ENCODE measurements at regions not wholly inside any gene's neighbourhood (a gene's known extent, or its start where the extent isn't known, plus 50 kb on each side); places are given as distances from the start of the nearest gene placed in this dataset.

- Mint-ChIP-seq H3K27ac (no peak overlapping the region), H3K4me1 (no peaks in the 10 kb centered on the region), H3K27me3 (ENCODE audit: insufficient read depth) (peaks cover 11% of the 10 kb centered on the region), H3K4me3 (no peak overlapping the region), H3K36me3 (ENCODE audit: low read depth) (no peaks in the 10 kb centered on the region), H3K9me3 (peaks cover 39% of the 10 kb centered on the region)
- H3K27ac ChIP-seq (ENCODE audit: low read depth, low read length): no peak overlapping the region
- no peak for TF ChIP-seq CTCF (conservative IDR thresholded peaks at IDR 0.05)
- no peaks in the 10 kb centered on the region for H3K4me1 ChIP-seq (ENCODE audit: control insufficient read depth, insufficient read depth, low read length)
- H3K9ac ChIP-seq (ENCODE audit: extremely low read depth, low read length, poor library complexity, severe bottlenecking): no peak overlapping the region
- 91 to 93% methylated on average over 10 to 12 of the region's 12 CpGs for WGBS, 2 experiments (ENCODE audit: insufficient coverage in 1 of 2, insufficient read length in 1 of 2)
- no peak for DNase-seq
- no peak overlapping the region for H3K4me3 ChIP-seq (ENCODE audit: low read length)
- peaks cover 8% of the 10 kb centered on the region for H3K9me3 ChIP-seq (ENCODE audit: control insufficient read depth, low read length)
- no peaks in the 10 kb centered on the region for H3K36me3 ChIP-seq (ENCODE audit: control insufficient read depth, insufficient read depth, low read length)
- no peaks in the 10 kb centered on the region for H3K27me3 ChIP-seq (ENCODE audit: control insufficient read depth, insufficient read depth, low read length, poor library complexity, severe bottlenecking)
Observed at GRCh38 chr7:98556288-98556687, 60.8 kb upstream of the NPTX2 start.

- Histone ChIP-seq H3K9me3 (ENCODE audit: control insufficient read depth, low read length) (peaks cover 8% of the 10 kb centered on the region), H3K27me3 (ENCODE audit: control insufficient read depth, insufficient read depth, low read length, poor library complexity, severe bottlenecking) (no peaks in the 10 kb centered on the region), H3K36me3 (ENCODE audit: control insufficient read depth, insufficient read depth, low read length) (no peaks in the 10 kb centered on the region), H3K9ac (ENCODE audit: extremely low read depth, low read length, poor library complexity, severe bottlenecking) (no peak overlapping the region), H3K4me1 (ENCODE audit: control insufficient read depth, insufficient read depth, low read length) (no peaks in the 10 kb centered on the region), H3K27ac (ENCODE audit: low read depth, low read length) (no peak overlapping the region), H3K4me3 (ENCODE audit: low read length) (no peak overlapping the region)
- DNase-seq: no peak
- no peak for TF ChIP-seq CTCF (conservative IDR thresholded peaks at IDR 0.05)
- WGBS, 2 experiments (ENCODE audit: insufficient coverage in 1 of 2, insufficient read length in 1 of 2): 83 to 100% methylated on average over 2 to 3 of the region's 3 CpGs
- Mint-ChIP-seq H3K4me1 (no peaks in the 10 kb centered on the region), H3K27ac (no peak overlapping the region), H3K36me3 (ENCODE audit: low read depth) (no peaks in the 10 kb centered on the region), H3K27me3 (ENCODE audit: insufficient read depth) (peaks cover 11% of the 10 kb centered on the region), H3K9me3 (peaks cover 39% of the 10 kb centered on the region), H3K4me3 (no peak overlapping the region)
Observed at GRCh38 chr7:98555403-98555802, 61.7 kb upstream of the NPTX2 start.

GRCh38 chr7:98553666-98554065 is 63.4 kb upstream of the NPTX2 start:
- 92 to 100% methylated on average over 3 to 7 of the region's 7 CpGs for WGBS, 2 experiments (ENCODE audit: insufficient coverage in 1 of 2, insufficient read length in 1 of 2)
- Mint-ChIP-seq H3K4me3 (no peak overlapping the region), H3K36me3 (ENCODE audit: low read depth) (no peaks in the 10 kb centered on the region), H3K27me3 (ENCODE audit: insufficient read depth) (peaks cover 2% of the 10 kb centered on the region), H3K9me3 (peaks cover 27% of the 10 kb centered on the region), H3K4me1 (no peaks in the 10 kb centered on the region), H3K27ac (no peak overlapping the region)
- Histone ChIP-seq H3K9me3 (ENCODE audit: control insufficient read depth, low read length) (peaks cover 8% of the 10 kb centered on the region), H3K27ac (ENCODE audit: low read depth, low read length) (no peak overlapping the region), H3K36me3 (ENCODE audit: control insufficient read depth, insufficient read depth, low read length) (no peaks in the 10 kb centered on the region), H3K4me3 (ENCODE audit: low read length) (no peak overlapping the region), H3K27me3 (ENCODE audit: control insufficient read depth, insufficient read depth, low read length, poor library complexity, severe bottlenecking) (peaks cover under 1% of the 10 kb centered on the region), H3K9ac (ENCODE audit: extremely low read depth, low read length, poor library complexity, severe bottlenecking) (no peak overlapping the region), H3K4me1 (ENCODE audit: control insufficient read depth, insufficient read depth, low read length) (no peaks in the 10 kb centered on the region)
- no peak for TF ChIP-seq CTCF (conservative IDR thresholded peaks at IDR 0.05)
- DNase-seq: no peak
